WTC11 (cell line): ENCODE measurements at regions not wholly inside any gene's neighbourhood (a gene's known extent, or its start where the extent isn't known, plus 50 kb on each side); places are given as distances from the start of the nearest gene placed in this dataset.

ENCODE experiments used
- ATF2 ChIP-seq: sonication (generic); formaldehyde crosslinking; IDR thresholded peaks from 2 replicates; pipeline ENCODE4 v1.8.1; 2022; ENCODE audit warnings: low read depth, missing genetic modification reagents, borderline replicate concordance
- ATF3 ChIP-seq: sonication (generic); formaldehyde crosslinking; conservative IDR thresholded peaks from 2 replicates; pipeline ENCODE4 v1.8.1; 2022; ENCODE audit warnings: mild to moderate bottlenecking, missing genetic modification reagents
- CTCF ChIP-seq: fragments of 200-600 bp; IDR thresholded peaks from 2 replicates; pipeline ENCODE4 v1.8.0; 2022; ENCODE audit warnings: antibody characterized with exemption
- ESRRA ChIP-seq: sonication (generic); formaldehyde crosslinking; IDR thresholded peaks from 2 replicates; pipeline ENCODE4 v1.8.1; 2022; ENCODE audit warnings: mild to moderate bottlenecking, missing genetic modification reagents, borderline replicate concordance
- JUN ChIP-seq: sonication (generic); formaldehyde crosslinking; IDR thresholded peaks from 2 replicates; pipeline ENCODE4 v1.8.0; 2023; ENCODE audit warnings: mild to moderate bottlenecking, missing genetic modification reagents
- SMAD3 ChIP-seq: sonication (generic); formaldehyde crosslinking; IDR thresholded peaks from 2 replicates; pipeline ENCODE4 v1.8.0; 2022; ENCODE audit warnings: missing genetic modification reagents, mild to moderate bottlenecking, borderline replicate concordance
- SMAD4 ChIP-seq: sonication (generic); formaldehyde crosslinking; IDR thresholded peaks from 2 replicates; pipeline ENCODE4 v1.8.0; 2022; ENCODE audit warnings: mild to moderate bottlenecking, missing genetic modification reagents
- SP1 ChIP-seq: sonication (generic); formaldehyde crosslinking; conservative IDR thresholded peaks from 2 replicates; pipeline ENCODE4 v1.8.1; 2022; ENCODE audit warnings: missing genetic modification reagents
- TEAD1 ChIP-seq: sonication (generic); formaldehyde crosslinking; IDR thresholded peaks from 2 replicates; pipeline ENCODE4 v1.8.0; 2022; ENCODE audit warnings: mild to moderate bottlenecking, missing genetic modification reagents
- USF1 ChIP-seq: sonication (generic); formaldehyde crosslinking; IDR thresholded peaks from 2 replicates; pipeline ENCODE4 v1.8.0; 2022; ENCODE audit warnings: mild to moderate bottlenecking, missing genetic modification reagents
- USF2 ChIP-seq: sonication (generic); formaldehyde crosslinking; IDR thresholded peaks from 2 replicates; pipeline ENCODE4 v1.8.1; 2023; ENCODE audit warnings: mild to moderate bottlenecking, missing genetic modification reagents, moderate library complexity
- ZNF121 ChIP-seq: sonication (generic); formaldehyde crosslinking; IDR thresholded peaks from 2 replicates; pipeline ENCODE4 v1.8.0; 2023; ENCODE audit warnings: missing genetic modification reagents
- ZNF138 ChIP-seq: sonication (generic); formaldehyde crosslinking; conservative IDR thresholded peaks from 2 replicates; pipeline ENCODE4 v1.8.1; 2022; ENCODE audit warnings: mild to moderate bottlenecking, moderate library complexity, missing genetic modification reagents

GRCh38 chr12:91766454-91766853, 379.2 kb downstream of the BTG1 start:
- no peak for TF ChIP-seq CTCF
- no peak for TF ChIP-seq ESRRA (CRISPR knock-in tag)
- no peak for TF ChIP-seq SP1 (CRISPR knock-in tag)
- TF ChIP-seq ATF2 (CRISPR knock-in tag) = no peak
- no peak for TF ChIP-seq USF2 (CRISPR knock-in tag)
- TF ChIP-seq ZNF138 (CRISPR knock-in tag) = no peak
- no peak for TF ChIP-seq ZNF121 (CRISPR knock-in tag)
- TF ChIP-seq TEAD1 (CRISPR knock-in tag) = no peak
- TF ChIP-seq USF1 = no peak
- no peak for TF ChIP-seq ATF3 (CRISPR knock-in tag)
- no peak for TF ChIP-seq SMAD4
- TF ChIP-seq JUN (CRISPR knock-in tag) = no peak
- TF ChIP-seq SMAD3 (CRISPR knock-in tag) = no peak
